GM19372 (cell line): ENCODE measurements at regions not wholly inside any gene's neighbourhood (a gene's known extent, or its start where the extent isn't known, plus 50 kb on each side); places are given as distances from the start of the nearest gene placed in this dataset.

Experiments
- ATAC-seq: cut with Tn5 transposase; IDR thresholded peaks from one replicate; pipeline ENCODE4 v1.9.1; 2021; ENCODE audit warnings: mild to moderate bottlenecking, low read depth, moderate library complexity; ENCODE audit not compliant: unreplicated experiment

DNA sequence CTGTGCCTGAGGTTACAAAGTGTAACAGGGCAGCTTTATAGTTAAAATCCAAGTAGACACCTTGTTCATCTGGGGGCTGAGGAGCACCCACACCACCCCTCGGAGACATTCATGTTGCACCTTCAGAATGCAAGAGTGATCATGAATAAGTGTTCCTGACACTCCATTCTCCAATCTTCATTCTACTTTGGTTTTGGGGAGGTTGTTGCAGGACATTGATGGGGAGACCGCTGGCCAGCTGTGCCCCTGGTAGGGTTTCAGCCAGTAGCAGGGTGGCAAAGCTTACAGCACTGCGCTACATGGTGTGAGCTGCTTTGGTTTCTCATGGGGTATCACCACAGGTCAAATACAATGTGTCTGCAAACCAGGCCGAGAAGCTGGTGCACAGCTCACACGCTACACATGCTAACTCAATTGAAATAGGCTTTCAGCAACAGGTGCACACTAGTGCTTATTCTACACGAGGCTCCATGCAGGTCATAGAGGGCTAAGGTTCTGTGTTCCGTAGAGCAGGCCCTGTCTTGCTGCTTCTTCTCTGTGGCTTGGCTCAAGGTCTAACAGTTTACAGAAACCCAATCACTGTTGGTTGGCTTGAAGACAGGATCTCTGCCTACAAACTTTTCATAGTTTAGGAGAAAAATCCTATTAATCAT, 317.4 kb upstream of the ZNF32 start:
- no peak for ATAC-seq

DNA sequence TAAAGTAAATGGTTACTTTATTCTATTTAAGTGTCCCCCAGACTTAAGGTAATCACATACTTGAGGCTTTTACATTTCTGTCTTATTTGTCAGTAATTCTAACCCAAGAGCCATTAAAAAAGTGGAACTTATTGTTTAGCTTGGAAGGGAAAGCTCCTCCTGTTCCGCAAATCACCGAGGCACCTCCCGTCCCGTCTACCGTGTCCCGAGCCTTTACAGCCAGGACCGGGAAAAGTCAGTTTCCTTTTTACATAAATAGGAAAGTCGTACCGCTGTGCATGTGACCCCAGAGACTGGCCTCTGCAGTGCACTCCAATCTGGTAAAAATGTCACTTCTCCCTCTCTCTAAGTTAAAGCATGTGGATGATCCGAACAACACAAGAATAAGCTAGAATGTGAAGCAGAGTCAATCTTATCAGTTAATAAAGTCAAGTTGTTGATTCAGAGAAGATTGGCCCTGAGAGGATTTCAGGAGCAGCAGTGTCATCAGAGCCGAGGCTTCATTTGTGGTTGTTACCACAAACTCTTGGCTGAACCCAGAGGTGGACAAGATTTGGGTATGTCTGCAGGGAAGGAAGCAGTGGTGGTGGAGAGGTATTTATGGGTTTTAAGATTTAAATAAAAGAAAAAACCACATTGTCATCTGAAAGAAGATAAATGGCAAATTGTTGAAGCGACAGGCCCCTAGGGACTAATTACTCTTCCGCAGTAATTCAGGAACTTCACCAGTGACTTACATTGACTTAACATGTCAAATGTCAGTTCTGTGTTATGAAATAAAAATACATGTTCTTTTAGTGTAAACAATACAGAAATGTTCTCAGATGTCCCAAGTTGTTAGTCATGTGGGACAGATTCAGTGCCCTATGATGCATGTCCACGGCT, 316.6 kb upstream of the ZNF32 start:
- ATAC-seq, result no peak

DNA sequence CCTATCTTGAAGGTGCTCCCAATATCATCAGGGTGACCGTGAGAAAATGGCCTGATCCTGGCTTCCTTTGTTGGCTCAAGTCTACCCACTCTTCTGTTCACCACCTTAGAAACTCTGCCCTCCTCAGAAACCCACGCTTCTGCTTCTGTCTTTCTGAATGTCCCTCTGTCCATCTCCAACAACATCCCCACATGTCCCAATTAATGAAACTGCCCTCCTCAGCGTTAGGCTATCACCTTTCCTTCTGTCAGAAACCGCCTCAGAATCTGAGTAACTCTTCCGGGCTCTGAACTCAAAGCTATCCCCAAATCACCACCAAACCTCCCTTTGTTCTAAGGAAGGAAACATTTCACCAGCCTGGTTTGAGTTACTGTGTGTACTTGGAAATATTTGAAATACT, 315.8 kb upstream of the ZNF32 start:
- ATAC-seq, result no peak

DNA sequence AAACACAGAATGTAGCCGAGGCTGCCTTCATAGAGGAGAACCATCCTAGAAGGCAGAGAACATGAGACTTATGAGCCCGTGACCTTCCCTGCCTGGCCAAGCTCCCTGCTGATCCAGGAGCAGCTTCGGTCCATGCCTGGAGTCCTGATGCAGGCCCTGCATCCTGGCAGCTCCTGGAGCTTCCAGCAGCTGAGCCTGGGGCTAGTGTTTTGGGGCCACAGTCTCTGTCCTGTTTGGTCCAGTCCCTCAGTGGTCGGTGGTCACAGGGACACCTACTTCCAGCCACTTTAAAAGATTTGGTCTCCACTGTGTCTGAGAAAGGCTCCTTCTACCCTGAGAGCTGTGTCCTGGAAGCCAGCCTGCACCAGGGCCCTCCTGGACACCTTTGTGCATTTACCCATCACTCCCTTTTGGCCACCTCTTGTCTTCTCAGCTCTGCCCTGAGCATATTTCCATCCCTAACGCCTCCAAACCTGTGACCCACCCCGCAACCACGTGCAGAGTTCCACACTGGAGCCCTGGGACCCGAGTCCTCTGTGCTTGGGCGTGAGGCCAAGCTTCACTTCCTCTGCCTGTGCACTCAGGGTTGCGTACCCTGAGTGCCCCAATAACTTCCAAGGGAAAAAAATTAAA, 315.2 kb upstream of the ZNF32 start:
- ATAC-seq, result no peak

DNA sequence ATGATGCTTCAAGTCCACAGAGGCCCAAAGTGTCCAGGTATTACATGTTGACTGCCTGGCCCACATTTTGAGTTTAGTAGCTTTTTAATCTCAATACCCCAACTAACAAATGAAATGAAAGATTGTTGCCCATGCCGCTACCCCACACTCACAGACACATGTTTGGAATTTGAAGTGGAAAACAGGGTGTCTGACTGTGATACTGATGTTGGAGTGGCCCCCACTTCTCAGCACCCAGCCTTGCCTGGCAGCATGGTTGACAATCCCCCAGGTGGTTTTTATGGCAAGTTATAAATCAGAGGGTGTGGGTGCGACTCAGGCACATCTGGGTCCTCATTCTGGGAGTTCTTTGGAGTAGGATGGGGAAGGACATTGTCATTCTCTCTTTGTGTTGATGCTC, 314.7 kb upstream of the ZNF32 start:
- ATAC-seq, result no peak

DNA sequence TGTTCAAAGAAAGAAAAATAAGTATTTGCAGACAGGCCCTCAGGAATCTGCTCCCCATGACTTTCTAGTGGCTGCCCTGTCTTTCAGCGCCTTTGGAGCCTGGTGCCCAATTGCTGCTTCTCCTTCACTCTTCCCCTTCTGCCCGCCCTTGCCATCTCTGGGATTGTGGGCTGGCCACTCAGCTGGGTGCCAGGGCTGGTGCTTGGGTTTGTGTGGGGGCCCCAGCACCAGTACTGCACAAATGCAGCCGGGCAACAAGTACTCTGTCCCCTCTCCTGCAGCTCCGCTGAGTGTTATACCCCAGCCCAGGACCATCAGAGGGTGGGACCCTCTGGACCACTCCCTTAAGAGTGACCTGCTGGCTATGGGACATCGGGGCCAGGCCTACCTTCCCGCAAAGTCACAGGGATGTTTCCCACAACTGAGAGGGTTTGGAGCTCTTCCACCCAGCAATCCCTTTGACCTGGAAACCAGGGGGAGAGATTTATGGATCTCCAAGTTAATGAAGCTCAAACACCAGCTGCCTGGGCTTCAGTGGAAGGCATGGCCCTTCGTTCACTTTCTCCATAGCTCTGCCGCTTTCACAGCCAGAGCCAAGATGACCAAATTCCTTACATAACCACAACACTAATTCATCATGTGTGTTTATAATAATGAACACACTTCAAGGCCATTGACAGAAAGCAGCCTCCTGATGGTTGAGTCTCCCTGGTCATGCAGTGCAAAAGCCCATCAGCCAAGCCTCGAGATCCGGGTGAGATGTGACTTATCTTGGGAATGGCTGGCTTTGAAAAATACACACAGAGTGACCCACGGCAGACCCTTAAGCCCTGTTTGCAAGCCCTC, 313.9 kb upstream of the ZNF32 start:
- ATAC-seq, result no peak

DNA sequence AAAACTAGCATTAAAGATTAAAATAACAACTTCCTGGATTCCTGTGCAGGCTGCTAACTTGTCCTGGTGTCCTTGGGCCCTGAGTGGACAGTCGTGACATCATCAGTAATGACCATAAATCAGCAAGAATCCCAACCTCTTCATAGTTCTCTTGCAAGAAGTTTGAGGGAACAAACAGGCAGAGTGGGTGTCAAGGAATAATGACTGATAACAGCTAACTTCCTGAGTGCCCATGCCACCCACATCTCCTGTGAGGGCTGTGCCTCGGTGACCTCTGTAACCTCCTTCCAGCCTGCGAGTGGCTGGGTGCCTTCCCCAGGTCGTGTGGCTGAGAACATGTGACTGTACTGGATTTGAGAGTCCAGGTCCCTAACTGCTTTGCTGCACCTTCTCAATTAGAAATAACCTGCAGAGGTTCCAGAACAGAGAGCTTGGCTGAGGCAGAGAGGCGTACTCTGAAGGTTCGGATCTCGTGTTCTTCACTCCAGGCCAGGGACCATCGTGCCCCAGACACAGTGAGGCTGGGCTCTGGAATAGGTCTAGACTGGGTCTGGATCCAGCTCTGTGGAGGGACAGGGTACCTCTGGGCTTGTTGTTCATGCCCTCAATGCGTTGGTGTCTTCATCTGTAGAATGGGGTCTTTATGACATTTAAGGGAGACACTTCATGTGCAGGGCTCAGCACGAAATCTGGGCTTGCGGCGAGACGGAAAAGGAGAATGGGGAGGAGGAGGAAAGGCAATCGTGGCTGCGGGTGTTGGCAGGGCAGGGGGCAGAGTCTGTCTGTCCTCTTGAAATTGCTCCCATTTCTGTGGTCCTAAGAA, 313.1 kb upstream of the ZNF32 start:
- ATAC-seq, result no peak

DNA sequence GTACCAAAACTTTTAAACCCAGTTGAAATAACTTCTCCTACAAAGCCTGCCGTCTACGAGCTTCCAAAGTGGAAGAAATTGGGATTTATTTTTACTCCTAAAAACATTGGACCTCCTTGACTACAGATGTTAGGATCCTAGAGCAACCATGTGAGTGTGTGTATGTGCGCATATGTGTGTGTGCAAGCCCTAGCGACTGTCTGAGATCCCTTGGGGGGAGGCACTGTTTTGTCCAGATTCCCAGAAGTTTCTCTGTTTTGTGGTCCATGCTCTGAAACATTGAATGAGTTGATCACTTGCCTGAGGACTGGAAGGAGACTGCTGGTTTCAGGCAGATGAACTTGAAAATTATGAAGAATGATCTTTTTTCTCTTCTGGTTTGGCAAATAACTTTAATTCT, 312.3 kb upstream of the ZNF32 start:
- ATAC-seq, result no peak

DNA sequence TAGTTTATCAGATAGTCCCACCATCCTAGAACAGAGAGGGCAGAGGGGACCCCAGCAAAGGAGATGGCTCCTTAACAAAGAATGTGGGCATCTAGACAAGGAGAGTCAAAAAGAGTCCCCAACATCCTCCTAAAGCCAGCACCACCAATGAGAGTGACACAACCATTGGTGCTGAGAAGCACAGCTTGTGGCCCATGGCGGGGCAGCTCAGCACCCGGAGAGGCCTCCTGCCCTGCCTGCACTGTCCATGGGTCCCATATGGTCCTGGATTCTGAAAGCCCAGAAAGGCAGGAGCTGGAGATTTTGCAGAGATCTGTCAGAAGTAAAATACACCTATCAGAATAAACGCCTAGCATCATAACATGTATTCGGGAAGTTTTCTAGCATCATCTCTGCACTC, 311.8 kb upstream of the ZNF32 start:
- no peak for ATAC-seq

DNA sequence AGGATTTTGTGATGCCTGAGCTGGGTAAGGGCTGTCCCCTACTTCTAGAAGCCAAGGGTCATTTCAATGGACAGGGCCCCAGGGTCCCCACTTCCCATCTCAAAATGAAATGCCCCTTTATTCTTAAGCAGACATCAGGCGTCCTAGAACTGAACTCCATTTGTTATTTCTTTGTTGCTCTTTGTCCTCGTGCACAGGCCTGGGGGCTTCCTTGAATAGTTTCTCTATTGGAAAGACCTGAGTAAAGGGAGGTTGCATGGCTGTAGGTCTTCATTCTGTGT, 311.4 kb upstream of the ZNF32 start:
- no peak for ATAC-seq

DNA sequence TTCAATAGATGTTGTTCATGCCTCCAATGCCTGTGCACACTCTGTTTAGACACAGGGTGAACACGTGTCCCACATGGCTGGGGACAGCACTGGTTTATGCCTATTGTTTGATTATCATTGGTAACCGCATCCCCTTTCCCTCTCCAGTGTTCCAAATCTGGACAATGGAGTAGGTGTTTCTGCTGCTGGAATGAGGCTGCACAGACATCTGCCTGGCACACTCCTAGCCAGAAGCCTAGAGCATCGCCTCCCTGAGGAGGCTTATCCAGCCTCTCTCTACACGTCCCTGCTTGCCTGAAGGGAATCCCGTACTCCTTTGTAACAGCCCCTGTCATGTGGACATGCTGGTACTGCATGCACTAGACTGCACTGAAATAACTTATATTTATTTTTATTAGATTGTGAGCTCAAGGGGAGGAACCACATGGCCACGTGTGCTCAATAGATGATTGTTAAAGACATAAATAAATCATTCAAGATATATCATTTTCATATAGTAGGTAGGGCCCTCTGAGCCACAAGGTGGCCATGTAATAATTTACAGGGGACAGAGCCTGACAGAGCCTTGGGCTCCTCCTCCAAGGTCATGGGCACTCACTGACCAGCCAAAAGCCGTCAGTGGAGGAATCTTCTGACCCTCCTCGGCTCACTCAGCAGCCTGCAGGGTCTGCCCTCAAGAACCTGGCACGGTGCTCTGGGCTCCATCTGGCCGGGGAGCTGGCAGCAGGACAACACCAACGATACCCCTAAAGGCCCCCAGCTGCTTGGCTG, 310.9 kb upstream of the ZNF32 start:
- ATAC-seq, result no peak

DNA sequence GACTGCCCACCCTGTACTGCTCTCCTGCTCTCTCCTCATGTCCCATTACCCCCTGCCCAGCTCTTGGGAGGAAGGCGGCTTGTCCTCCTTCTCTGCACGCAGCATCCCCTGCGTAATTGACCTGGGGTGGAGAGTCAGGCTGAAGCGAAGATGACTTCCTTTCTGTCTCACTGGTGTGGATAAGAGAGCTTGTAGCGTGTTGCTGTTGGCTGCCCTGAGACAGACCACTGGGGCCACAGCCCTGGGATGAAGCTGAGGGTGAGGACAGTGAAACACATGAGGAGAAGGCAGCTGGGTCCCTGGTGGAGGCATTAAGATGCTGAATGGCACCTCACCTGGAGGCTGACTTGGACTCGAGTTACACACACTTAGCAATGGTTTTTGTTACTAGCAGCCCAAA, 310.3 kb upstream of the ZNF32 start:
- no peak for ATAC-seq

DNA sequence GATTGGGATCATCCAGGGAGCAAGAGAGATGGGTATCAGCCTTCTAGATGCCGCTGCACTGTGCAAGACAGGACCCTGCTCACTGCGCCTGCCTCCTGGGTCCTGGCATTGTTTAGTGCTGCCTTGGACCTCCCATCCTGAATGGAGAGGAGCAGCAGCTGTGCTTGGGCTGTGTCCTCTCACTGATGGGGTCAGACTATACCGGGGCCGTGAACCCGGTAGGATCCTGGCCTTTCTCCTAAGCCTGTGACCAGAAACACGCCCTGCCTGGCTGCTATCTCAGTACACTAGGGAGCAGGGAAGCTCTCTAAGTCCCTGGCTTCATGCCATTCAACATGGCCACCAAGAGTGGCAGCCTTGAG, 309.4 kb upstream of the ZNF32 start:
- no peak for ATAC-seq

DNA sequence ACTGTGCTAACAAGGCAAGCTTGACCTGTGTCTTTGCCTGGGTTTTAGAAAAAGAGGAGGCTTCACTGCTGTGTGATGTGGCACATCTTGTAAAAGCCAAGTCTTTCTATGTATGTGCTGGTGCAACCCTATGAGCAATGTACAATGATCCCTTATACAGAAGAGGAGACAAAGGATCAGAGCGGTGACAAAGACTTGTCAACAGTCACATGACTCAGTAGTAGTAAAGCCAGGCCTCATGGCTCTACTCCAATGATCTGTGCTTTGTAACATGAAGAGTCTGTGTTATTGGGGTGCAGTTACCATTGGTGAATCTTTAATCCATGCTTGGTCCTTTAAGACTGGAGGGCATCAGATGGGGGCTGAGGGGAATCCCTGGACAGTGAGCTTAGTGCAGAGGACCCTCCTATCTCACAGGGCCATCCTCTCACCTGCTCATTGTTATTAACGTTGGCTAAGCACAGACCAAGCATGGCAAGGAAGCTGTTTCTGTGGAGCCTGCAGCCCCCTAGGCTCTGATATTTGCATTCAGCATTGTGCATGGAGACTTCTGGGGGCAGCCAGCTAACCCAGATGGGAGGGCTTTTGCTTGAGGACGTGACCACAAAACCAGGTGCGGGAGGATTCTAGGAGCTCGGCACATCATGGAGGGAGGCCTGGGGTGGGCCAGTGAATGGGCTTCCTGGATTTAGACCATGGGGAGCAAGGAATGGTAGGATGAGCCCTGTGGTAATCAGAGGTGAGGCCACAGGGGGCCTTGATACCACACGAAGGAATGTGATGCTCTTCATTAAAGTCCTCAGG, 308.8 kb upstream of the ZNF32 start:
- no peak for ATAC-seq

DNA sequence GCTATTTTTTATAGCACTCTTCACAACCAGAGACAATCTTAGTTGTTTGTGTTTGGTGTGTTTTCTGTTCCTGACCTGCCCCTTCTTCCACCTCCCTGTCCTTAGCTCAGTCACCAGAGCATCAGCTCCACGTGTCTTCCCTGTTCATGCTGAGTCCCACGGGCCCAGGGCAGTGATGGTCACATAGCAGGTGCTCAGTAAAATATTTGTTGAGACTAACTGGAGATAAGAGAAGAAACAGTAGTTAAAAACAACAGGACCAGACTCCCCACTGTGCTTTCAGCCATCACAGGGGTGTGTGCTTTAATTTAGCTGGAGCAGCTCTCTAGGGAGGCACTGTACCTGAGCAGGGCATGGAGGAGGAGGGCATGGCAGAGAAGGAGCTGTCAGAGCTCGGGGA, 307.3 kb upstream of the ZNF32 start:
- no peak for ATAC-seq

DNA sequence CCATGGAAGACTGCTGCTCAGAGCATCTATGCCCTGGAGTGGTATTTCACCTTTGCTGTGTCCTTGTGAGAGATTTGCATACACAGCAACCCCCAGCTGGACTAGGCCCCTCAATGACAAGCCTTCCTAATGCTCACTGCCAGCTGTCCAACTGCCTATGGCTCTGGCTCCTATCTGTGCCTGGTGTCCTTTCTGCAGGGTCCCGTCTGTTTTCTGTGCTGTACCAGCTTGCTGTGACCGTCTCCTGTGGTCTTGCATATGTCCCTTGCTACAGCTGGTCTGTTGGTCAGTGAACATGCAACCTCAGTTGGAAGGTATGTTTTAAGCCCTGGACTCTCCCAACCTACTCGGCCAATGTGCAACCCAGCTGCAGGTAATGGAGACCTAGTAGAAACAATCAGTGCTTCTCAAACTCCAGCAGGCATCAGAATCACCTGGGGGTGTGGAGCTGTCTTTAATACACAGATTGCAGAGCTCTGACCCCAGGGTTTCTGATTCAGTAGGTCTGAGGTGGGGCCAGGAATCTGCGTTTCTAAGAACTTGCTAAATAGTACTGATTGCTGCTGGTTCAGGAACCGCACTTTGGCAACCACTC, 306.4 kb upstream of the ZNF32 start:
- ATAC-seq, result no peak

DNA sequence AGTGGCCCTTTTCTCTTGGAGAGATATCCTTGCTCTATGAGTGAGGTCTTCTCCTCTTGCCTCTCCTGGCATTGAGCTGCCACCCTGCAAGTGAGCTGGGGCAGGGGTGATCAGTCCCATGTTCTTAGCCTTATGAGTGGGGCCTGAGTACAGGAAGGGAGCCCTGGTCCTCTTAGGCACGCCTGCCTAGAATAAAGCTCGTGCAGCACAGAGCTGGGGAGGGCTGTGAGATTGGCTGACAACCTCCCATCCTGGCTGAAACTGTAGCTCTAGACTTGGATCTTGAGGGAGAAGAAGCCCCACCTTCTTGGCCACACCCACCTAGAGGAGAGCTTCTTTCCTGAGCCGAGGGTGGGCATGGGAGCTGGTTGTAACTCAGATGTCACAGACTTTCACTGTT, 305.0 kb upstream of the ZNF32 start:
- no peak for ATAC-seq

DNA sequence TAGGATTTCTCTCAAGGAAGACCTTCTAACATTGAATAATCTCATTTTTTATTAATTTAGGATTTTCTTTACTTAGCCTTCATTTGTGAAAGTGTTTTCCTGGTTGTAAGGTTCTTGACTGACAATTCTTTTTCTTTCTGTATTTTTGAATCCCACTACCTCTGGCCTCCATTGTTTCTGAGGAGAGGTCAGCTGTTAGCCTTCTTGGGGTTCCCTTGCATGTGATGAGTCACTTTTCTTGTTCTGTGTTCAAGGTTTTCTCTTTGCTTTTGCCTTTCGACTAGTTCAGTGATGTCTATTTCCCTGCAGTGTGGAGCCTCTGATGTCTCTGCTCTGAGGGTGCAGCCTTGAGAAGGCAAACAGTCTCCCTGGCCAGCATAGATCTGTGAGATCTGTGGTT, 304.1 kb upstream of the ZNF32 start:
- no peak for ATAC-seq
